Body of pancreas (tissue), 4 donors: ENCODE measurements at regions not wholly inside any gene's neighbourhood (a gene's known extent, or its start where the extent isn't known, plus 50 kb on each side); places are given as distances from the start of the nearest gene placed in this dataset.
"Not testable (repeated sequence)": the region's sequence is repeated elsewhere in the genome, so short reads cannot be mapped to it uniquely, and the experiment has no call there.

ENCODE experiments used
- POLR2A ChIP-seq, 3 donors: fragments of 450-650 bp; IDR thresholded peaks; one replicate each; pipeline ENCODE4 v1.6.1; 2016; ENCODE audit warnings: antibody characterized with exemption in 3 of 3, mild to moderate bottlenecking in 2 of 3
- TF ChIP-seq, protein P1 (sequence below), 7 experiments: fragments of 450-650 bp in 4 of 7; fragments of 200-600 bp in 3 of 7; sonication (generic) in 3 of 7; IDR thresholded peaks; one replicate each; pipeline ENCODE4 v1.5.1; 2016 to 2019; ENCODE audit warnings: antibody characterized with exemption in 7 of 7

DNA sequence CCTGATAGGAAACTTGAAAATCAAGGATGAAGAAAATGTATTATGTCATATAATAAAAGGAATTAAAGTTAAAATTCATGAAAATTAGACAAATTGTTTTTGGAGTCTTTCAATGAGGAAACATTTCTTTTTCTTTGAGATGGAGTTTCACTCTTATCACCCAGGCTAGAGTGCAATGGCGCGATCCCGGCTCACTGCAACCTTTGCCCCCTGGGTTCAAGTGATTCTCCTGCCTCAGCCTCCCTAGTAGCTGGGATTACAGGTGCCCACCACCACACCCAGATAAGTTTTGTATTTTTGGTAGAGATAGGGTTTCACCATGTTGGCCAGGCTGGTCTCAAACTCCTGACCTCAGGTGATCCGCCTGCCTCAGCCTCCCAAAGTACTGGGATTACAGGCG, 285.7 kb downstream of the CYRIA start:
- TF ChIP-seq POLR2A (IDR thresholded peaks at IDR 0.05) = not testable (repeated sequence)
- TF ChIP-seq, protein P1, sequence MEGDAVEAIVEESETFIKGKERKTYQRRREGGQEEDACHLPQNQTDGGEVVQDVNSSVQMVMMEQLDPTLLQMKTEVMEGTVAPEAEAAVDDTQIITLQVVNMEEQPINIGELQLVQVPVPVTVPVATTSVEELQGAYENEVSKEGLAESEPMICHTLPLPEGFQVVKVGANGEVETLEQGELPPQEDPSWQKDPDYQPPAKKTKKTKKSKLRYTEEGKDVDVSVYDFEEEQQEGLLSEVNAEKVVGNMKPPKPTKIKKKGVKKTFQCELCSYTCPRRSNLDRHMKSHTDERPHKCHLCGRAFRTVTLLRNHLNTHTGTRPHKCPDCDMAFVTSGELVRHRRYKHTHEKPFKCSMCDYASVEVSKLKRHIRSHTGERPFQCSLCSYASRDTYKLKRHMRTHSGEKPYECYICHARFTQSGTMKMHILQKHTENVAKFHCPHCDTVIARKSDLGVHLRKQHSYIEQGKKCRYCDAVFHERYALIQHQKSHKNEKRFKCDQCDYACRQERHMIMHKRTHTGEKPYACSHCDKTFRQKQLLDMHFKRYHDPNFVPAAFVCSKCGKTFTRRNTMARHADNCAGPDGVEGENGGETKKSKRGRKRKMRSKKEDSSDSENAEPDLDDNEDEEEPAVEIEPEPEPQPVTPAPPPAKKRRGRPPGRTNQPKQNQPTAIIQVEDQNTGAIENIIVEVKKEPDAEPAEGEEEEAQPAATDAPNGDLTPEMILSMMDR (IDR thresholded peaks at IDR 0.05) = not testable (repeated sequence)
